ENCODE measurements at regions not wholly inside any gene's neighbourhood (a gene's known extent, or its start where the extent isn't known, plus 50 kb on each side); places are given as distances from the start of the nearest gene placed in this dataset.

- Histone ChIP-seq H3K9me3 (peaks cover 0 to 20% of the 10 kb centered on the region in 2 donors), H3K27me3 (peaks cover 0 to 31% of the 10 kb centered on the region in 2 donors), H3K4me1 (no peaks in the 10 kb centered on the region), H3K36me3 (no peaks in the 10 kb centered on the region), H3K4me3 (no peak overlapping the region), H3K27ac (no peak overlapping the region)
- intact Hi-C loops (cut with DNase I; ENCODE audit: low total_unique reads): no loop called here
- DNase-seq (ENCODE audit: low spot score in 2 of 2): no peak
- TF ChIP-seq CTCF (IDR thresholded peaks at IDR 0.05) (no peak), POLR2AphosphoS5 (IDR thresholded peaks at IDR 0.05) (no peak), POLR2A (IDR thresholded peaks at IDR 0.05) (no peak)
Observed at GRCh38 chr10:131736321-131736980, 164.4 kb upstream of the PPP2R2D start.

- peak in 1 of 2 donors; percentile 38 for DNase-seq (ENCODE audit: low spot score in 2 of 2)
- no peak for TF ChIP-seq POLR2AphosphoS5 (IDR thresholded peaks at IDR 0.05)
- TF ChIP-seq POLR2A (IDR thresholded peaks at IDR 0.05): no peak
- TF ChIP-seq CTCF (IDR thresholded peaks at IDR 0.05): no peak
- intact Hi-C loops (cut with DNase I; ENCODE audit: low total_unique reads): no loop called here
Observed at GRCh38 chr10:131737543-131738395, 163.0 kb upstream of the PPP2R2D start.

GRCh38 chr10:131738396-131738735, 162.4 kb upstream of the PPP2R2D start:
- intact Hi-C loops (cut with DNase I; ENCODE audit: low total_unique reads): no loop called here
- peaks cover 0 to 44% of the 10 kb centered on the region in 2 donors for H3K27me3 ChIP-seq
- H3K4me1 ChIP-seq: no peaks in the 10 kb centered on the region
- H3K4me3 ChIP-seq: no peak overlapping the region
- TF ChIP-seq POLR2A (IDR thresholded peaks at IDR 0.05) (no peak), CTCF (IDR thresholded peaks at IDR 0.05) (no peak), POLR2AphosphoS5 (IDR thresholded peaks at IDR 0.05) (no peak)
- no peak for DNase-seq (ENCODE audit: low spot score in 2 of 2)
- H3K36me3 ChIP-seq: no peaks in the 10 kb centered on the region
- peaks cover 0 to 5% of the 10 kb centered on the region in 2 donors for H3K9me3 ChIP-seq
- no peak overlapping the region for H3K27ac ChIP-seq

More at GRCh38 chr10:131737543-131738395, 163.0 kb upstream of the PPP2R2D start:
- Histone ChIP-seq H3K27ac (no peak overlapping the region), H3K27me3 (peaks cover 0 to 38% of the 10 kb centered on the region in 2 donors), H3K9me3 (peaks cover 0 to 11% of the 10 kb centered on the region in 2 donors), H3K4me3 (no peak overlapping the region), H3K36me3 (no peaks in the 10 kb centered on the region), H3K4me1 (no peaks in the 10 kb centered on the region)

- Histone ChIP-seq H3K4me1 (no peaks in the 10 kb centered on the region), H3K27me3 (peaks cover 0 to 52% of the 10 kb centered on the region in 2 donors), H3K27ac (no peak overlapping the region), H3K4me3 (no peak overlapping the region), H3K36me3 (no peaks in the 10 kb centered on the region), H3K9me3 (no peaks in the 10 kb centered on the region)
- DNase-seq (ENCODE audit: low spot score in 2 of 2): no peak
- intact Hi-C loops (cut with DNase I; ENCODE audit: low total_unique reads): no loop called here
- no peak for TF ChIP-seq POLR2A (IDR thresholded peaks at IDR 0.05)
- TF ChIP-seq CTCF (IDR thresholded peaks at IDR 0.05): no peak
- no peak for TF ChIP-seq POLR2AphosphoS5 (IDR thresholded peaks at IDR 0.05)
Observed at GRCh38 chr10:131739206-131739605, 161.6 kb upstream of the PPP2R2D start.

- intact Hi-C loops (cut with DNase I; ENCODE audit: low total_unique reads): no loop called here
- Histone ChIP-seq H3K4me1 (no peaks in the 10 kb centered on the region), H3K36me3 (no peaks in the 10 kb centered on the region), H3K27ac (no peak overlapping the region), H3K4me3 (no peak overlapping the region), H3K9me3 (no peaks in the 10 kb centered on the region), H3K27me3 (peaks cover 0 to 65% of the 10 kb centered on the region in 2 donors)
- no peak for DNase-seq (ENCODE audit: low spot score in 2 of 2)
- TF ChIP-seq CTCF (IDR thresholded peaks at IDR 0.05) (no peak), POLR2AphosphoS5 (IDR thresholded peaks at IDR 0.05) (no peak), POLR2A (IDR thresholded peaks at IDR 0.05) (no peak)
Observed at GRCh38 chr10:131742500-131742951, 158.3 kb upstream of the PPP2R2D start.
